Activated CD4-positive, CD25-positive, alpha-beta regulatory T cell treated with anti-CD3 and anti-CD28 coated beads, Interleukin-2, amount 50 U/mL, for 16 hours (primary cell): ENCODE measurements at regions not wholly inside any gene's neighbourhood (a gene's known extent, or its start where the extent isn't known, plus 50 kb on each side); places are given as distances from the start of the nearest gene placed in this dataset.

Experiments used
- DNase-seq: peaks from one replicate; pipeline ENCODE4 v3.0.0-alpha.2; 2020; ENCODE audit warnings: low read depth, low spot score

- DNase-seq = no peak
These were observed 50.2 kb upstream of the SDK2 start for GRCh38 chr17:73694491-73694890.

GRCh38 chr17:73695035-73695738 lies 50.9 kb upstream of the SDK2 start:
- no peak for DNase-seq

DNA sequence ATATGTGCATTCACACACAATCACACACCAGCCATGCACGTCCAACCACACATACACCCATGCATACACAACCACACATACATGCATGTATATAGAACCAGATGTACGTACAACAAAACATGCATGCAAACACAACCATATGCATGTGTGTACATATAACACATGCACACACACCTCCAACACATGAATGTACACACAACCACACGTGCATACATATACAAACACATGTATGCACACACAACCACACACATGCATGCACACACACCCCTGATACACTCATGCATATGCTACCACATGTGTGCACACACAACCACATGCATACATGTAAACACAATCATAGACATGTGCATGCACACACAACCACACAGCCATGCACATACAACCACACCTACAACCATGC lies 52.0 kb upstream of the SDK2 start:
- DNase-seq = no peak

DNA sequence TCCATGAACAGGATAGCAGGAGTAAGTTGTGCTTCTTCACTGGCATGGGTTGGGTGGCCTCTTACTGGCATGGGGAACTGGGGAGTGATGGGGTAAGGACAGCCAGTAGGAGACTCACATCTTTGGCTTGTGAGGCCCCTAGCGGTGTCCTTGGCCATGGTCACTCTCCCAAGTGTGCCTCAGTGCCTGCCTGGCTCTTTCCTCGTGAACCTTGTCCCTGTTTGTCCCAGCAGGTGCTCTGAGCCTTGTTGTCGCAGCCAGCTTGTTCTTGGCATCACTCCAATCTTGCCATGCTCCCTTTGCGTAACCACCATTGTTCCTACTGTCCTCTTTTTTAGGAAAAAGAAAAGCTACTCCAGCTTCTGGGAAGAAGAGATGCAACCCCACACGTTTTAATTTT lies 53.6 kb upstream of the SDK2 start:
- no peak for DNase-seq

- DNase-seq = no peak
These were observed 54.7 kb upstream of the SDK2 start for GRCh38 chr17:73698966-73699365.

- DNase-seq = no peak
These were observed 57.5 kb upstream of the SDK2 start for GRCh38 chr17:73701701-73702100.

DNA sequence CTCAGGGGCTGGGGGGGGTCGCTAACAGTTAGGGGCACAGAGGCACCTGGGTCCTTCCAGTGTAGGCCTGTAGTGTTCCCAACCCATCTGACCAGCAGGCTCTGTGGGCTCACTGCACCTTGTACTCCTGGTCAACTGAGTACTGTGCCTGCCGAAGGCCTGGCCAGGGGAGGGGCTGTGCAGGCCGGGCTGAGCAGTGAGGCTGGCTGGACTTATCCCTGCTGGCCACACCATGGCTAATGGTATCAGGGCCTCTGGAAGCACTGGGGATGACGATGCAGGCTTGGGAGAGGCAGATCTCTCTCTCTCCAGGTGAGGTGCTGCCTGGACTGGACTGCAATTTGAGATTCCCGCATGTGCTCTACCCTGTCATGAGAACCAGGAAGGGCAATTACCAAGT lies 58.9 kb upstream of the SDK2 start:
- no peak for DNase-seq

DNA sequence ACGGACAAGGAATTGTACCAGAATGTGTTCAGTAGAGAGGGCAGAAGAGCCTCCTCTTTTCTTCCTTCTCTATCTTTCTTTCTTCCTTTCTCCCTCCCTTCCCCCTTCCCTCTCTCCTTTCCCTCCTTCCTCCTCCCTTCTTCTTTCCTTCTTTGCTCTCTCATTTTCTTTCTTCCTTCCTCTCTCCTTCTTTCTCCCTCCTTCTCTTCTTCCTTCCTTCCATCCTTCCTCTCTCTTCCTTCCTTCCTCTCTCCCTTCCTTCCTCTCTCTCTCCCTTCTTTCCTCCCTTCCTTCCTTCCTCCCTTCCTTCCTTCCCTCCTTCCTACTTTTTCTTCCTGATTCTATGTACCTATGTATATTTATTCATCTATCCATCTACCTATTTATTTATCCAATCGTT lies 59.7 kb upstream of the SDK2 start:
- DNase-seq = no peak

GRCh38 chr17:73705594-73705993 lies 61.3 kb upstream of the SDK2 start:
- no peak for DNase-seq

- DNase-seq = no peak
These were observed 62.2 kb upstream of the SDK2 start for GRCh38 chr17:73706428-73706827.

GRCh38 chr17:73706858-73707257 lies 62.6 kb upstream of the SDK2 start:
- no peak for DNase-seq

DNA sequence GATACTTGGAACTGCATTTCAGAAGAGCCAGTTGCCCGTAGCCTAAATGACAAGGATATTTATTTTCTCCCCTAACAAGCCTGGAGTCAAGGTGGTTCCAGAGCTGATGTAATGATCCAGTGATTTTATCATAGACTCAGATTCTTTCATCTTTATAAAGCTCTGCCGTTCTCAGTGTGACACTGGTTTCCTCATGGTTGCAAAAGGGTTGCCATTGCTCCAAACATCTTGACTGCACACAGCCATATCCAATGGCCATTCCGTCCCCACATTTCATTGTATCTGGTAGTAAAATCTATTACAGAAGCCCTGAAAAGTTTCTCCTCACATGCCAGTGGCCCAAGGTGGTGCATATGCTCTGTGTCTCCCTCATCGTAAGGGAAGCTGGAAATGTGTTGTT lies 63.1 kb upstream of the SDK2 start:
- no peak for DNase-seq

- peak; percentile 28 for DNase-seq
These were observed 65.9 kb upstream of the SDK2 start for GRCh38 chr17:73710095-73710592.

DNA sequence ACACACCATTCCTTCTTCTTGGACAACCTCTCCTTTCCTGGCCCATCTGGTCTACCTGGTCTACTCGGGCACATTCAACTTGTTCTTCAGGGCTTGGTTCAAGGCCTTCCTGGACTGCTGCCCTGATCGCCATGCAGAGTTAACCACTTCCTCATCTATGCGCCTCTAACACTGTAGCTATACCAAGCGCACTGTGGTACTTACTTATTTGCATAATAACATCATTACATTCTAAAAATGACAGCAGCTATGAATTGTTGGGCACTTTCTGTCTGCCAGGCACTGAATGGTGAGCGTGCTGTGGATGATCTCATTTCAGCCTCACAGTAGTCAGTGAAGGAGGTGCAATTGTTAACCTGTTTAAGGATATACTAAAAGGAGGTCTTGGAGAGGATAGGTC lies 66.9 kb upstream of the SDK2 start:
- no peak for DNase-seq

- DNase-seq = no peak
These were observed 67.7 kb upstream of the SDK2 start for GRCh38 chr17:73711916-73712315.

DNA sequence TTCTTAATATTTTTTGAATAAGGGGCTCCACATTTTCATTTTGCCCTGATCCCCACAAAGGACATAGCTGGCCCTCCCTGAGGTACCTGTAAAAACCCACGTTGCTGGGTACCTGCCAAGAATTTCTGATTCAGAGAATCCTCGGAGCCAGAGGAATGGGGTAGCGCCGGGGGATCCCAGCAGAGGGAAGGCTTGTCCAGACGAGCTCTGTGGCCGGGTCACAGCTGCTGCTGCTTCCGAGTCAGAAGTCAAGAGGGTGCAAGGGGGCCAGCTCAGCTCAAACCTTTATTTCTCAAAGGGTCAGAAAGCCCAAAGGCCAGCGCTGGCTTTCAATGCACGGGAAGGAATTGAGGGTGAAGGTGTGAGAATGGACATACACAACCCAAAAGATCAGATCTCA lies 68.9 kb upstream of the SDK2 start:
- DNase-seq = no peak

GRCh38 chr17:73715769-73716168 lies 71.5 kb upstream of the SDK2 start:
- no peak for DNase-seq

DNA sequence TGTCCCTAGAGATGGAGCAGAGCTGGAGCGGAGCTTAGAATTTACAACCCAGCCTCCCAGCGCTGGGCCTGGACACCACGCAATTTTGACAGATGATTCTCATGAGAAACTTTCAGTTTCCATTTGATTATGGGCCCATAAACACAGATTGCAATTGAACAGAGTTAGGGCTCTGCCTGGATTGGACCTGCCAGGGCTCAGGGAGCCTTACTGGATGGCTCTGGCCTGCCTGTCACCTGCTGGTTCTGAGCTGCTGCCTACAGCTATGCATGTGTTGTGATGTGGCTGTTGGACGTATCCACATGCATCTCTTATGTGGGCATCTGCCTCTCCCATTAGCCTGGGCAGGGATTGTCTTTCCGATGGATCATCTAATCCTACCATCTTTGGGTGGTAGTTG lies 73.4 kb upstream of the SDK2 start:
- DNase-seq = no peak

GRCh38 chr17:73718362-73718761 lies 74.1 kb upstream of the SDK2 start:
- no peak for DNase-seq

GRCh38 chr17:73718912-73719311 lies 74.7 kb upstream of the SDK2 start:
- no peak for DNase-seq

DNA sequence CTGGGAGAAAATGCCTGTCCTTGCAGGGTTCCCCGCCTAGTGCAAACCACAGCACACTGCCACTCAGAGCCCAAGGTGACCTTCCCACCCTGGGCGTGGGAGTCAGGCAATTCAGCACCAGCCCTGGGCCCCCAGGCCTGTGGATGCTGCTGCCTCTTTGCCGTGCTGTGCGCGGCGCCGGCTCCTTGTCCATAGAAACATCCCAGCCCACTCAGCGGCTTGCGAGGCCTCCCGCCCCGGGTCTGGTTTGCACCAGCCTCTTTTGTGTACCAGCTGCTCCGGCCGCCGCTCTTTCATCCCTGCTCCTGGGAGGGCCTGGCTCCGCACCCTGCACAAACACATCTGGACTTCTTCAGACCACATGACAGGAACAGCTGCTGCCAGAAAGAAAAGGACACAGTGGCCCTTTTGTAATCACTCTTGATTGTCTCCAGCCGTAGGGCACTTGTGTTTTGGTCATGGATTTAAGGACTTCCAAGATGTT lies 75.4 kb upstream of the SDK2 start:
- no peak for DNase-seq

- DNase-seq = no peak
These were observed 76.1 kb upstream of the SDK2 start for GRCh38 chr17:73720187-73720834.

DNA sequence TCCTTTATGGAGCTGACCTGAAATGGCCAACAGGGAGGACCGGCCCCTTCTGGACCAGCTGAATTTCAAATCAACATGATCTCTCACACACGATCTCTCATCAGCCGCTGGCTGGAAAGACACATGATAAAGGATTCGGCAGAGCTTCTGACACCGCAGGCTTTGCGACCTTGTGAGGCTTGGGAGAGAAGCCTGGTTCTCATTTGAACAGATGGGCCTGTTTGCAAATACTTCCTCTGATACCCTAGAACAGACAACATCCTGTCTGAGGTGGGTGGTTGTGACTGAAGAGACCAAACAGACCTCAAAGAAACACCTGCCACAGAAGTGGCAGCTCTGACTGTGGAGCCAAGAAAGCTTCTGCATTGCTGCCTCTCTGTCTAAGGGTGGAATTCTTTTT lies 77.9 kb upstream of the SDK2 start:
- DNase-seq = peak; percentile 5
